DMS53 treated with DMSO at 0.1 percent for 48 hours (cell line): ENCODE measurements at regions not wholly inside any gene's neighbourhood (a gene's known extent, or its start where the extent isn't known, plus 50 kb on each side); places are given as distances from the start of the nearest gene placed in this dataset.

Experiments used
- DNase-seq: peaks from one replicate; lab custom pipeline; 2025; ENCODE audit not compliant: unreplicated experiment; lab: John Stamatoyannopoulos, UW

- DNase-seq: no peak
Measured at GRCh38 chr18:60146220-60146960, 226.2 kb downstream of the MC4R start.

GRCh38 chr18:60145776-60146175 lies 226.8 kb downstream of the MC4R start:
- DNase-seq: no peak

- DNase-seq: no peak
Measured at GRCh38 chr18:60134806-60135205, 235.0 kb downstream of the PMAIP1 start.

GRCh38 chr18:60130284-60130683 lies 230.5 kb downstream of the PMAIP1 start:
- no peak for DNase-seq

GRCh38 chr18:60123031-60123430 lies 223.2 kb downstream of the PMAIP1 start:
- no peak for DNase-seq

GRCh38 chr18:60122339-60122738 lies 222.5 kb downstream of the PMAIP1 start:
- DNase-seq: no peak

GRCh38 chr18:60120231-60120750 lies 220.5 kb downstream of the PMAIP1 start:
- no peak for DNase-seq

- no peak for DNase-seq
Measured at GRCh38 chr18:60117321-60117720, 217.5 kb downstream of the PMAIP1 start.

- no peak for DNase-seq
Measured at GRCh38 chr18:60113396-60113795, 213.6 kb downstream of the PMAIP1 start.

- DNase-seq: no peak
Measured at GRCh38 chr18:60112369-60112768, 212.6 kb downstream of the PMAIP1 start.

GRCh38 chr18:60111525-60111924 lies 211.7 kb downstream of the PMAIP1 start:
- DNase-seq: no peak

- DNase-seq: no peak
Measured at GRCh38 chr18:60110836-60111235, 211.0 kb downstream of the PMAIP1 start.

GRCh38 chr18:60100778-60101177 lies 201.0 kb downstream of the PMAIP1 start:
- no peak for DNase-seq

GRCh38 chr18:60099709-60100108 lies 199.9 kb downstream of the PMAIP1 start:
- DNase-seq: no peak

- no peak for DNase-seq
Measured at GRCh38 chr18:60096428-60096827, 196.6 kb downstream of the PMAIP1 start.

- DNase-seq: no peak
Measured at GRCh38 chr18:60092073-60092472, 192.3 kb downstream of the PMAIP1 start.

- no peak for DNase-seq
Measured at GRCh38 chr18:60090170-60090569, 190.4 kb downstream of the PMAIP1 start.

- no peak for DNase-seq
Measured at GRCh38 chr18:60082790-60083189, 183.0 kb downstream of the PMAIP1 start.

GRCh38 chr18:60082282-60082681 lies 182.5 kb downstream of the PMAIP1 start:
- DNase-seq: no peak

GRCh38 chr18:60075477-60075876 lies 175.7 kb downstream of the PMAIP1 start:
- no peak for DNase-seq

GRCh38 chr18:60070631-60071030 lies 170.8 kb downstream of the PMAIP1 start:
- DNase-seq: no peak

GRCh38 chr18:60069145-60069544 lies 169.3 kb downstream of the PMAIP1 start:
- DNase-seq: no peak
